Lower leg skin (tissue), 4 donors: ENCODE measurements at regions not wholly inside any gene's neighbourhood (a gene's known extent, or its start where the extent isn't known, plus 50 kb on each side); places are given as distances from the start of the nearest gene placed in this dataset.

Source experiments
- DNase-seq, 2 donors: peaks; one replicate each; pipeline ENCODE4 v3.0.0-alpha.2; 2019; ENCODE audit warnings: low spot score in 2 of 2
- H3K4me3 ChIP-seq: fragments of 200-600 bp; sonication (generic); 2 replicates; pipeline ENCODE4 v1.5.1; 2017; ENCODE audit warnings: mild to moderate bottlenecking, low read depth; ENCODE audit not compliant: poor library complexity, severe bottlenecking
- CTCF ChIP-seq, 3 donors: fragments of 450-650 bp; IDR thresholded peaks; one replicate each; pipeline ENCODE4 v1.5.1; 2016; ENCODE audit warnings: antibody characterized with exemption in 3 of 3, mild to moderate bottlenecking in 3 of 3, moderate library complexity in 2 of 3
- POLR2A ChIP-seq, 2 donors: fragments of 450-650 bp; IDR thresholded peaks; one replicate each; pipeline ENCODE4 v1.6.1; 2016 to 2017; ENCODE audit warnings: antibody characterized with exemption in 2 of 2, mild to moderate bottlenecking in 1 of 2, moderate library complexity in 1 of 2
- WGBS, 2 donors: methylation state at CpG; one replicate each; pipeline ENCODE4 v1.1.5; 2018; 5-methylcytosine and 5-hydroxymethylcytosine counted together
- intact Hi-C: fragments of 100-400 bp; cut with DNase I; formaldehyde crosslinking; loops from one replicate; pipeline ENCODE4 v1.15.0; 2023; ENCODE audit warnings: low total_unique reads

- WGBS, 2 donors: 69 to 72% methylated on average over 17 to 18 of the region's 18 CpGs
- no peak overlapping the region for H3K4me3 ChIP-seq
- peak in 1 of 2 donors; percentile 65 for DNase-seq
- TF ChIP-seq CTCF (IDR thresholded peaks at IDR 0.05) (no peak), POLR2A (IDR thresholded peaks at IDR 0.05) (no peak)
- intact Hi-C loops: loop anchor here (2.0 to 10.0 kb wide), 2 partner anchors 298 to 1012 kb away; no protein-coding TSS in a partner anchor
Observed at GRCh38 chr1:30406996-30407864, 316.2 kb downstream of the MATN1 start.

DNA sequence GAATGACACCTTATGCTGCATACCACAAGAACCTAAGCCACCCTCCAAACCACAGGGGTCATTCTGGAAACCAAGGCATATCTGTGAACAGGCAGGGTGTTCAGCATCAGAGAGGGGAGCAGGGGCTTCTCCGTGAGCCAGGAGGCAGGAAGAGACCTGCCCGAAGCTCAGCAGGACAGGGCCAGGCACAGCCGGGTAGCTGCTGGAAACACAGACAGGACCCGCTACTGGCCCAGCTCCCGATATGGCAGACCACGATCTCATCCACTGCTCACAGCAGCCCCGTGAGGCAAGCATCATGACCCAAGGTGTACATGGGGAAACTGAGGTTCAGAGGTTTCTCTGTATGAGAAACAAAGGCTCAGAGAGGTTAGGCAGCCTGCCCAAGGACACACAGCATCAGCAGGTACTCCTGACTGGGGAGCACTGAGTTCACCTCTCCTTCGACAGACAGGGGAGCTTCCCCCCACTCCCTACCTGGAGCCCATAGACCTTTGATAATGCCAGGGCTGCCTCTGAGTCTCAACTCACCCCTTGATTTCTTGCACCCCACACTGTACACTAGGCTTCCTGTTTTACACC is 317.7 kb downstream of the MATN1 start:
- WGBS, 2 donors: 43 to 71% methylated on average over 3 to 8 of the region's 8 CpGs

GRCh38 chr1:30405081-30405480 is 318.3 kb downstream of the MATN1 start:
- peak in 1 of 2 donors; percentile 23 for DNase-seq

More for the DNA sequence above, 317.7 kb downstream of the MATN1 start:
- no peak overlapping the region for H3K4me3 ChIP-seq
- intact Hi-C loops: loop anchor here (2.0 to 10.0 kb wide), 2 partner anchors 299 to 1011 kb away; no protein-coding TSS in a partner anchor
- no peak for TF ChIP-seq POLR2A (IDR thresholded peaks at IDR 0.05)
- no peak for TF ChIP-seq CTCF (IDR thresholded peaks at IDR 0.05)
- peak in 1 of 2 donors; percentile 57 for DNase-seq

DNA sequence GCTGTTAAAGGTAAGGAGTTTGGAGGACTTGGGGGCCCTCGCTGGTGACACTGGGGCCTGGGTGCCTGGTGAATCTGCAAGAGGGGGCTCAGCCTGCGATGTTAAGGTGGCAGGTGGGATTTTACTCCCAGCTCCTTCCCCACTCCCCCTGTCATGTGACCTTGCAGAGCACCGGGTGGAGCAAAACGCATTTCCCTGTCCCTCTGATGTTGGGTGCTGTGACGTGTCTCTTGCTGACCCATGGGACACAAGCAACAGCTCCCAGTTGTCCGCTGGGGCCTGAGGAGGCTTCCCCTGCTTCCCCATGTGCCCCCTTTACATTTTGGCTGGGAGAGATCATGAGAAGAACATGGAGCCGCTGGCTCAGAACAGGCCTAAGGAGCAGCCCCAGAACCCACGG is 319.0 kb downstream of the MATN1 start:
- WGBS, 2 donors: 80 to 82% methylated on average over 7 to 8 of the region's 8 CpGs
- intact Hi-C loops: loop anchor here (10.0 kb wide), 1 partner anchor 300 kb away; no protein-coding TSS in a partner anchor
- no peak for TF ChIP-seq CTCF (IDR thresholded peaks at IDR 0.05)
- no peak for TF ChIP-seq POLR2A (IDR thresholded peaks at IDR 0.05)
- peak in 1 of 2 donors; percentile 71 for DNase-seq
- no peak overlapping the region for H3K4me3 ChIP-seq

More at GRCh38 chr1:30405081-30405480, 318.3 kb downstream of the MATN1 start:
- intact Hi-C loops: loop anchor here (10.0 kb wide), 1 partner anchor 300 kb away; no protein-coding TSS in a partner anchor
- WGBS, 2 donors: 58 to 78% methylated on average over 4 of the region's 4 CpGs
- no peak for TF ChIP-seq CTCF (IDR thresholded peaks at IDR 0.05)
- no peak for TF ChIP-seq POLR2A (IDR thresholded peaks at IDR 0.05)
- H3K4me3 ChIP-seq: no peak overlapping the region

- peak in 1 of 2 donors; percentile 46 for DNase-seq
- TF ChIP-seq POLR2A (IDR thresholded peaks at IDR 0.05) (no peak), CTCF (IDR thresholded peaks at IDR 0.05) (no peak)
- intact Hi-C loops: loop anchor here (10.0 kb wide), 1 partner anchor 301 kb away; no protein-coding TSS in a partner anchor
- no peak overlapping the region for H3K4me3 ChIP-seq
- 61 to 69% methylated on average over 2 of the region's 2 CpGs for WGBS, 2 donors
Observed at GRCh38 chr1:30403726-30404125, 319.7 kb downstream of the MATN1 start.
